ENCODE measurements at regions not wholly inside any gene's neighbourhood (a gene's known extent, or its start where the extent isn't known, plus 50 kb on each side); places are given as distances from the start of the nearest gene placed in this dataset.

- peaks cover 4 to 8% of the 10 kb centered on the region in 2 donors for H3K9me3 Mint-ChIP-seq
- 100% methylated on average over 1 of the region's 2 CpGs for WGBS (ENCODE audit: insufficient coverage)
- Histone ChIP-seq H3K4me3 (ENCODE audit: low read length) (no peak overlapping the region), H3K36me3 (ENCODE audit: control insufficient read depth, insufficient read depth, low read length) (no peaks in the 10 kb centered on the region), H3K27ac (ENCODE audit: low read length) (no peak overlapping the region), H3K27me3 (ENCODE audit: control insufficient read depth, insufficient read depth, low read length) (no peaks in the 10 kb centered on the region), H3K9me3 (ENCODE audit: control insufficient read depth, insufficient read depth, low read length) (no peaks in the 10 kb centered on the region), H3K4me1 (ENCODE audit: control insufficient read depth, insufficient read depth, low read length) (no peaks in the 10 kb centered on the region)
- H3K4me3 Mint-ChIP-seq: no peak overlapping the region
- DNase-seq (no peak), ATAC-seq (no peak)
- no peaks in the 10 kb centered on the region for H3K4me1 Mint-ChIP-seq
- no peak overlapping the region for H3K27ac Mint-ChIP-seq
- TF ChIP-seq CTCF (IDR thresholded peaks at IDR 0.05): no peak
- H3K36me3 Mint-ChIP-seq: no peaks in the 10 kb centered on the region
- intact Hi-C loops (cut with micrococcal nuclease): no loop called here
- no peaks in the 10 kb centered on the region for H3K27me3 Mint-ChIP-seq (ENCODE audit: low read depth in 2 of 2)
Observed at GRCh38 chr3:182533394-182533793, 259.9 kb upstream of the ATP11B start.

GRCh38 chr3:182544542-182544941 lies 248.8 kb upstream of the ATP11B start:
- Mint-ChIP-seq H3K4me3 (no peak overlapping the region), H3K27ac (no peak overlapping the region), H3K36me3 (no peaks in the 10 kb centered on the region), H3K4me1 (no peaks in the 10 kb centered on the region), H3K9me3 (peaks cover 2 to 3% of the 10 kb centered on the region in 2 donors), H3K27me3 (ENCODE audit: low read depth in 2 of 2) (no peaks in the 10 kb centered on the region)
- no peak for TF ChIP-seq CTCF (IDR thresholded peaks at IDR 0.05)
- intact Hi-C loops (cut with micrococcal nuclease): no loop called here
- 43% methylated on average over 5 of the region's 5 CpGs for WGBS (ENCODE audit: insufficient coverage)
- Histone ChIP-seq H3K9me3 (ENCODE audit: control insufficient read depth, insufficient read depth, low read length) (no peaks in the 10 kb centered on the region), H3K27ac (ENCODE audit: low read length) (no peak overlapping the region), H3K27me3 (ENCODE audit: control insufficient read depth, insufficient read depth, low read length) (no peaks in the 10 kb centered on the region), H3K4me3 (ENCODE audit: low read length) (no peak overlapping the region), H3K36me3 (ENCODE audit: control insufficient read depth, insufficient read depth, low read length) (no peaks in the 10 kb centered on the region), H3K4me1 (ENCODE audit: control insufficient read depth, insufficient read depth, low read length) (no peaks in the 10 kb centered on the region)
- DNase-seq: no peak
- ATAC-seq: no peak

GRCh38 chr3:182562274-182562673 lies 231.0 kb upstream of the ATP11B start:
- ATAC-seq: no peak
- Mint-ChIP-seq H3K27me3 (ENCODE audit: low read depth in 2 of 2) (no peaks in the 10 kb centered on the region), H3K9me3 (peaks cover 7 to 11% of the 10 kb centered on the region in 2 donors), H3K4me1 (no peaks in the 10 kb centered on the region), H3K36me3 (no peaks in the 10 kb centered on the region), H3K4me3 (no peak overlapping the region), H3K27ac (no peak overlapping the region)
- H3K4me3 ChIP-seq (ENCODE audit: low read length): no peak overlapping the region
- no peak for TF ChIP-seq CTCF (IDR thresholded peaks at IDR 0.05)
- no peak for DNase-seq
- no peaks in the 10 kb centered on the region for H3K4me1 ChIP-seq (ENCODE audit: control insufficient read depth, insufficient read depth, low read length)
- no CpG with 5 or more reads among the region's 2 CpGs for WGBS (ENCODE audit: insufficient coverage)
- intact Hi-C loops (cut with micrococcal nuclease): no loop called here
- no peaks in the 10 kb centered on the region for H3K9me3 ChIP-seq (ENCODE audit: control insufficient read depth, insufficient read depth, low read length)
- H3K36me3 ChIP-seq (ENCODE audit: control insufficient read depth, insufficient read depth, low read length): no peaks in the 10 kb centered on the region
- no peak overlapping the region for H3K27ac ChIP-seq (ENCODE audit: low read length)
- H3K27me3 ChIP-seq (ENCODE audit: control insufficient read depth, insufficient read depth, low read length): no peaks in the 10 kb centered on the region

GRCh38 chr3:182565916-182566796 lies 227.1 kb upstream of the ATP11B start:
- H3K4me1 Mint-ChIP-seq: no peaks in the 10 kb centered on the region
- no peaks in the 10 kb centered on the region for H3K36me3 ChIP-seq (ENCODE audit: control insufficient read depth, insufficient read depth, low read length)
- H3K9me3 ChIP-seq (ENCODE audit: control insufficient read depth, insufficient read depth, low read length): no peaks in the 10 kb centered on the region
- WGBS (ENCODE audit: insufficient coverage): 70% methylated on average over 6 of the region's 6 CpGs
- H3K27ac ChIP-seq (ENCODE audit: low read length): no peak overlapping the region
- H3K27me3 Mint-ChIP-seq (ENCODE audit: low read depth in 2 of 2): no peaks in the 10 kb centered on the region
- DNase-seq (no peak), ATAC-seq (no peak)
- no peak overlapping the region for H3K27ac Mint-ChIP-seq
- no peak overlapping the region for H3K4me3 ChIP-seq (ENCODE audit: low read length)
- peaks cover under 1% of the 10 kb centered on the region in 2 donors for H3K9me3 Mint-ChIP-seq
- no peaks in the 10 kb centered on the region for H3K4me1 ChIP-seq (ENCODE audit: control insufficient read depth, insufficient read depth, low read length)
- intact Hi-C loops (cut with micrococcal nuclease): no loop called here
- H3K27me3 ChIP-seq (ENCODE audit: control insufficient read depth, insufficient read depth, low read length): no peaks in the 10 kb centered on the region
- no peak for TF ChIP-seq CTCF (IDR thresholded peaks at IDR 0.05)
- H3K36me3 Mint-ChIP-seq: no peaks in the 10 kb centered on the region
- H3K4me3 Mint-ChIP-seq: no peak overlapping the region
